ENCODE measurements at regions not wholly inside any gene's neighbourhood (a gene's known extent, or its start where the extent isn't known, plus 50 kb on each side); places are given as distances from the start of the nearest gene placed in this dataset.

GRCh38 chr1:29747196-29747595 is 510.9 kb downstream of the PTPRU start:
- Histone ChIP-seq H3K27me3 (ENCODE audit: control insufficient read depth, insufficient read depth, low read length) (no peaks in the 10 kb centered on the region), H3K36me3 (ENCODE audit: control insufficient read depth, low read depth, low read length) (no peaks in the 10 kb centered on the region), H3K9ac (ENCODE audit: low read length) (no peak overlapping the region), H3K27ac (ENCODE audit: low read length) (no peak overlapping the region), H3K4me3 (ENCODE audit: low read length) (no peak overlapping the region), H3K9me3 (ENCODE audit: control insufficient read depth, low read depth, low read length) (no peaks in the 10 kb centered on the region), H3K4me1 (ENCODE audit: control insufficient read depth, low read depth, low read length) (no peaks in the 10 kb centered on the region)

- H3K27me3 ChIP-seq (ENCODE audit: control insufficient read depth, insufficient read depth, low read length): no peaks in the 10 kb centered on the region
- no peaks in the 10 kb centered on the region for H3K9me3 ChIP-seq (ENCODE audit: control insufficient read depth, low read depth, low read length)
- no peak overlapping the region for H3K4me3 ChIP-seq (ENCODE audit: low read length)
- no peak overlapping the region for H3K27ac ChIP-seq (ENCODE audit: low read length)
- no peaks in the 10 kb centered on the region for H3K4me1 ChIP-seq (ENCODE audit: control insufficient read depth, low read depth, low read length)
- no peaks in the 10 kb centered on the region for H3K36me3 ChIP-seq (ENCODE audit: control insufficient read depth, low read depth, low read length)
- H3K9ac ChIP-seq (ENCODE audit: low read length): no peak overlapping the region
Measured at GRCh38 chr1:29746076-29746665, 509.8 kb downstream of the PTPRU start.

DNA sequence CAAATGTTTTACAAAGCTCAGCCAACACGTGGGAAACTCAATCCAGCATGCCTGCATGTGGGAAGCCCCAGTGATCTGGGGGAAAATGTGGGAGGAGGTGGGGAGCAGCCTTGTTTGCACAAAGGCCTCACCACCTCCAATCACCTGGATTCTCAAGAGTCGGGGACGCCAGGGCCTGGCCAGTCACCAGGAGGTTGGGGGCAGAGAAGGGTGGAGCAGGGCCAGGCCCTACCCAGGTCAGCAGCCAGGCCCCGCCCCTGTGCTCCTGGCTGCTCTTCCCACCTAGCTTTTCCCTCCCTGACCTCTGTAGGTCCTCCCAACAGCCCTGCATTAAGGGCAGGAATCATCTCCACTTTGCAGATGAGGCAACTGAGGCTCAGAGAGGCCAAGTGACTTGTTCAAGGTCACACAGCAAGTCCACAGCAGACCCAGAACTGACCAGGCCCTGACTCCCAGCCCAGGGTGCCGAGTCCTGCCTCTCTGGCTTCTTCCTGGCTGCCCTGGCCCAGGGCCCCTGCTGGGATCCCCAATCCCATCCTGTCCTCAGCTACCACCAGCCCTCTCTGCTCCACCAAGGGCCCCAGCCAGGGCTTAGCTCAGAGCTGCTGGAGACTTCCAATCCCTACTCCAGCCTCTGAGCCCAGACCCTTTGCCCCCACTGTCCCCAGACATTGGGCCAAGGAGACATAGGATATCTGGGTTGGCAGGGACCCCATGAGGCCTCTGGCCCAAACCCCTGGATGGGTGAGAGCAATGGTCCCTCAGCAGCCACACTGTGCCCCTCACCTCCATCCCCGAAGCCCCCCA is 508.6 kb downstream of the PTPRU start:
- no peak overlapping the region for H3K9ac ChIP-seq (ENCODE audit: low read length)
- no peaks in the 10 kb centered on the region for H3K9me3 ChIP-seq (ENCODE audit: control insufficient read depth, low read depth, low read length)
- no peaks in the 10 kb centered on the region for H3K36me3 ChIP-seq (ENCODE audit: control insufficient read depth, low read depth, low read length)
- H3K4me3 ChIP-seq (ENCODE audit: low read length): no peak overlapping the region
- no peaks in the 10 kb centered on the region for H3K27me3 ChIP-seq (ENCODE audit: control insufficient read depth, insufficient read depth, low read length)
- H3K27ac ChIP-seq (ENCODE audit: low read length): no peak overlapping the region
- H3K4me1 ChIP-seq (ENCODE audit: control insufficient read depth, low read depth, low read length): no peaks in the 10 kb centered on the region

- Histone ChIP-seq H3K27me3 (ENCODE audit: control insufficient read depth, insufficient read depth, low read length) (no peaks in the 10 kb centered on the region), H3K27ac (ENCODE audit: low read length) (no peak overlapping the region)
Measured at GRCh38 chr1:29743931-29744330, 507.6 kb downstream of the PTPRU start.

DNA sequence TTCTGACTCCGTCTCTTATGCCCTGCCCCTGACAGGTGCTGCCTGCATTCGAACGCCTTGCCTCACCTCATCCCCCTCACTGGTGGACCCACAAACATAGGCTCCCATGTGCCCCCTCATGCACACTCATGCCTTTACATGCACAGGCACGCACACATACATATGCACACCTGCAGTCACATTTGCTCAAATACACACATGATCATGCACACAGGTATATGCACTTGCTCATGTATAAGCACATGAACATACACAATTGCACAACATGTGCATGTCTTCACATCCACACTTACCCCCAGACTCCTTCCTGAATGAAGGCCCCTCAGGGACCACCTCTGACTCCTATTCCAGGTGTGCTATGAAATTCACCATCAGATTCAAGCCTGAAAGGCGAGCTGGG is 506.9 kb downstream of the PTPRU start:
- no peak overlapping the region for H3K27ac ChIP-seq (ENCODE audit: low read length)
- H3K36me3 ChIP-seq (ENCODE audit: control insufficient read depth, low read depth, low read length): no peaks in the 10 kb centered on the region
- H3K9ac ChIP-seq (ENCODE audit: low read length): no peak overlapping the region
- no peaks in the 10 kb centered on the region for H3K9me3 ChIP-seq (ENCODE audit: control insufficient read depth, low read depth, low read length)
- no peaks in the 10 kb centered on the region for H3K4me1 ChIP-seq (ENCODE audit: control insufficient read depth, low read depth, low read length)
- H3K27me3 ChIP-seq (ENCODE audit: control insufficient read depth, insufficient read depth, low read length): no peaks in the 10 kb centered on the region
- no peak overlapping the region for H3K4me3 ChIP-seq (ENCODE audit: low read length)

More at GRCh38 chr1:29743931-29744330, 507.6 kb downstream of the PTPRU start:
- H3K9me3 ChIP-seq (ENCODE audit: control insufficient read depth, low read depth, low read length): no peaks in the 10 kb centered on the region
- no peaks in the 10 kb centered on the region for H3K36me3 ChIP-seq (ENCODE audit: control insufficient read depth, low read depth, low read length)
- H3K4me1 ChIP-seq (ENCODE audit: control insufficient read depth, low read depth, low read length): no peaks in the 10 kb centered on the region
- H3K9ac ChIP-seq (ENCODE audit: low read length): no peak overlapping the region
- no peak overlapping the region for H3K4me3 ChIP-seq (ENCODE audit: low read length)

- Histone ChIP-seq H3K4me3 (ENCODE audit: low read length) (no peak overlapping the region), H3K9ac (ENCODE audit: low read length) (no peak overlapping the region), H3K9me3 (ENCODE audit: control insufficient read depth, low read depth, low read length) (no peaks in the 10 kb centered on the region), H3K4me1 (ENCODE audit: control insufficient read depth, low read depth, low read length) (no peaks in the 10 kb centered on the region), H3K27me3 (ENCODE audit: control insufficient read depth, insufficient read depth, low read length) (no peaks in the 10 kb centered on the region), H3K27ac (ENCODE audit: low read length) (no peak overlapping the region), H3K36me3 (ENCODE audit: control insufficient read depth, low read depth, low read length) (no peaks in the 10 kb centered on the region)
Measured at GRCh38 chr1:29739176-29739575, 502.9 kb downstream of the PTPRU start.

- H3K4me3 ChIP-seq (ENCODE audit: low read length): no peak overlapping the region
- no peaks in the 10 kb centered on the region for H3K27me3 ChIP-seq (ENCODE audit: control insufficient read depth, insufficient read depth, low read length)
- H3K4me1 ChIP-seq (ENCODE audit: control insufficient read depth, low read depth, low read length): no peaks in the 10 kb centered on the region
- no peaks in the 10 kb centered on the region for H3K36me3 ChIP-seq (ENCODE audit: control insufficient read depth, low read depth, low read length)
- no peak overlapping the region for H3K27ac ChIP-seq (ENCODE audit: low read length)
- no peaks in the 10 kb centered on the region for H3K9me3 ChIP-seq (ENCODE audit: control insufficient read depth, low read depth, low read length)
- H3K9ac ChIP-seq (ENCODE audit: low read length): no peak overlapping the region
Measured at GRCh38 chr1:29736582-29737188, 500.4 kb downstream of the PTPRU start.

- no peak overlapping the region for H3K27ac ChIP-seq (ENCODE audit: low read length)
- H3K4me3 ChIP-seq (ENCODE audit: low read length): no peak overlapping the region
- H3K36me3 ChIP-seq (ENCODE audit: control insufficient read depth, low read depth, low read length): no peaks in the 10 kb centered on the region
- H3K9me3 ChIP-seq (ENCODE audit: control insufficient read depth, low read depth, low read length): no peaks in the 10 kb centered on the region
- no peak overlapping the region for H3K9ac ChIP-seq (ENCODE audit: low read length)
- no peaks in the 10 kb centered on the region for H3K27me3 ChIP-seq (ENCODE audit: control insufficient read depth, insufficient read depth, low read length)
- H3K4me1 ChIP-seq (ENCODE audit: control insufficient read depth, low read depth, low read length): no peaks in the 10 kb centered on the region
Measured at GRCh38 chr1:29732453-29732852, 496.1 kb downstream of the PTPRU start.

- Histone ChIP-seq H3K27me3 (ENCODE audit: control insufficient read depth, insufficient read depth, low read length) (no peaks in the 10 kb centered on the region), H3K9me3 (ENCODE audit: control insufficient read depth, low read depth, low read length) (no peaks in the 10 kb centered on the region), H3K9ac (ENCODE audit: low read length) (no peak overlapping the region), H3K36me3 (ENCODE audit: control insufficient read depth, low read depth, low read length) (no peaks in the 10 kb centered on the region), H3K27ac (ENCODE audit: low read length) (no peak overlapping the region), H3K4me3 (ENCODE audit: low read length) (no peak overlapping the region), H3K4me1 (ENCODE audit: control insufficient read depth, low read depth, low read length) (no peaks in the 10 kb centered on the region)
Measured at GRCh38 chr1:29730623-29731022, 494.3 kb downstream of the PTPRU start.

GRCh38 chr1:29729281-29729680 is 493.0 kb downstream of the PTPRU start:
- no peak overlapping the region for H3K9ac ChIP-seq (ENCODE audit: low read length)
- no peak overlapping the region for H3K27ac ChIP-seq (ENCODE audit: low read length)
- H3K4me3 ChIP-seq (ENCODE audit: low read length): no peak overlapping the region
- H3K9me3 ChIP-seq (ENCODE audit: control insufficient read depth, low read depth, low read length): no peaks in the 10 kb centered on the region
- no peaks in the 10 kb centered on the region for H3K27me3 ChIP-seq (ENCODE audit: control insufficient read depth, insufficient read depth, low read length)
- no peaks in the 10 kb centered on the region for H3K36me3 ChIP-seq (ENCODE audit: control insufficient read depth, low read depth, low read length)
- no peaks in the 10 kb centered on the region for H3K4me1 ChIP-seq (ENCODE audit: control insufficient read depth, low read depth, low read length)

GRCh38 chr1:29728703-29729102 is 492.4 kb downstream of the PTPRU start:
- Histone ChIP-seq H3K27me3 (ENCODE audit: control insufficient read depth, insufficient read depth, low read length) (no peaks in the 10 kb centered on the region), H3K36me3 (ENCODE audit: control insufficient read depth, low read depth, low read length) (no peaks in the 10 kb centered on the region), H3K4me1 (ENCODE audit: control insufficient read depth, low read depth, low read length) (no peaks in the 10 kb centered on the region), H3K4me3 (ENCODE audit: low read length) (no peak overlapping the region), H3K27ac (ENCODE audit: low read length) (no peak overlapping the region), H3K9ac (ENCODE audit: low read length) (no peak overlapping the region), H3K9me3 (ENCODE audit: control insufficient read depth, low read depth, low read length) (no peaks in the 10 kb centered on the region)

DNA sequence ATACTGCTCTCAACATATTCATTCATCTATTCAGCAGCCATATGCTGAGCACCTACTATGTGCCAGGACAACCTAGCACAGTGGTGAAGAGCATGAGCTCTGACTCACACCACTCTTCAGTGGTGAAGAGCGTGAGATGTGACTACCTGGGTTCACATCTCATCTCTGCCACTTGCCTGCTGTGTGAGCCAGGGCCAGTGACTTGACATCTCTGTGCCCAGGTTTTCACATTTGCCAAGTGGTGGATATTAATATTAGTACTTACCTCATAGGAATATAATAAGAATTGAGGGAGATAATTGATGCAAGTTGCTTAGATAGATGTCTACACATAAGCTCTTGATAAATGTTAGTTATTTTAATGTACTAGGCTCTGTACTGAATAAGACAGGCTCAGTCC is 488.9 kb downstream of the PTPRU start:
- no peak overlapping the region for H3K27ac ChIP-seq (ENCODE audit: low read length)
- no peaks in the 10 kb centered on the region for H3K36me3 ChIP-seq (ENCODE audit: control insufficient read depth, low read depth, low read length)
- no peak overlapping the region for H3K9ac ChIP-seq (ENCODE audit: low read length)
- no peaks in the 10 kb centered on the region for H3K27me3 ChIP-seq (ENCODE audit: control insufficient read depth, insufficient read depth, low read length)
- H3K4me1 ChIP-seq (ENCODE audit: control insufficient read depth, low read depth, low read length): no peaks in the 10 kb centered on the region
- no peaks in the 10 kb centered on the region for H3K9me3 ChIP-seq (ENCODE audit: control insufficient read depth, low read depth, low read length)
- no peak overlapping the region for H3K4me3 ChIP-seq (ENCODE audit: low read length)

All from iPS-18a (cell line).